ENCODE measurements at regions not wholly inside any gene's neighbourhood (a gene's known extent, or its start where the extent isn't known, plus 50 kb on each side); places are given as distances from the start of the nearest gene placed in this dataset.

DNA sequence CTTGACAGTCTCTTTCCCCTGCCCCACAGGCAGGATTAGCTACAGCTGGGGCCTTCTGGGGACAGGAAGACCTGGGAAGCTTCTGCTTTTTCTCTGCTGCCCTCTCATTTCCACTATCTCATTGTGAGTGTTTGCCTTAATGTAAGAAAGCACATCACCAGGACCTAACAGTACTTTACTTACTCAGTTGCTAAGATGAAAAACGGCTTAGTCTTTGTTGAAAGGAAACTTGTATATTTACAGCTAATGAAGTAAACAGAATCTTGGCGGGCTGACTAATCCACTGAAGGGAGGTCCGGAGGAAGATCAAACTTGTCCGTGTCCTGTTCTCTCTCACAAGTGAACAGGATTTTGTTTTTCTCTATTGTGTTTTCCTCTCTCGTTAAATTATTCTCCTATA, 128.6 kb downstream of the SOD2 start:
- Histone ChIP-seq H4K20me1 (ENCODE audit: control insufficient read depth, insufficient read depth, low read depth, low read length) (no peaks in the 10 kb centered on the region), H3K27me3 (ENCODE audit: control insufficient read depth, low read length) (no peaks in the 10 kb centered on the region), H3K9me3 (ENCODE audit: control insufficient read depth, insufficient read depth, low read length) (no peaks in the 10 kb centered on the region; the same call in 1 of the 2 replicates), H3F3A (ENCODE audit: control insufficient read depth, insufficient read depth) (no peaks in the 10 kb centered on the region), H3K27ac (ENCODE audit: low read depth, low read length) (no peak overlapping the region), H3K4me1 (ENCODE audit: control insufficient read depth, low read length) (no peaks in the 10 kb centered on the region), H3K36me3 (ENCODE audit: control insufficient read depth, low read length) (no peaks in the 10 kb centered on the region), H3K79me2 (ENCODE audit: control insufficient read depth, low read length) (no peaks in the 10 kb centered on the region), H3K4me2 (ENCODE audit: low read length) (no peak overlapping the region), H3K9me2 (replicated peaks; ENCODE audit: control insufficient read depth, low read length) (no peaks in the 10 kb centered on the region), H3K4me3 (ENCODE audit: low read length) (no peak overlapping the region)
- no peak for TF ChIP-seq CTCF (IDR thresholded peaks at IDR 0.05; ENCODE audit: low read depth, low read length, poor library complexity, severe bottlenecking)
- TF ChIP-seq EZH2phosphoT487 (IDR thresholded peaks at IDR 0.05; ENCODE audit: borderline replicate concordance, low read length): no peak

GRCh38 chr6:159557031-159557430, 136.0 kb downstream of the SOD2 start:
- no peak overlapping the region for H3K4me3 ChIP-seq (ENCODE audit: low read length)
- H3F3A ChIP-seq (ENCODE audit: control insufficient read depth, insufficient read depth): no peaks in the 10 kb centered on the region
- H3K27ac ChIP-seq (ENCODE audit: low read depth, low read length): no peak overlapping the region
- H3K9me3 ChIP-seq (ENCODE audit: control insufficient read depth, insufficient read depth, low read length): no peaks in the 10 kb centered on the region
- no peaks in the 10 kb centered on the region for H3K4me1 ChIP-seq (ENCODE audit: control insufficient read depth, low read length)
- H3K4me2 ChIP-seq (ENCODE audit: low read length): no peak overlapping the region
- no peaks in the 10 kb centered on the region for H3K27me3 ChIP-seq (ENCODE audit: control insufficient read depth, low read length)
- no peaks in the 10 kb centered on the region for H3K79me2 ChIP-seq (ENCODE audit: control insufficient read depth, low read length)
- no peaks in the 10 kb centered on the region for H3K36me3 ChIP-seq (ENCODE audit: control insufficient read depth, low read length)
- no peak for TF ChIP-seq CTCF (IDR thresholded peaks at IDR 0.05; ENCODE audit: low read depth, low read length, poor library complexity, severe bottlenecking)
- TF ChIP-seq EZH2phosphoT487 (IDR thresholded peaks at IDR 0.05; ENCODE audit: borderline replicate concordance, low read length): no peak
- H3K9me2 ChIP-seq (replicated peaks; ENCODE audit: control insufficient read depth, low read length): no peaks in the 10 kb centered on the region
- no peaks in the 10 kb centered on the region for H4K20me1 ChIP-seq (ENCODE audit: control insufficient read depth, insufficient read depth, low read depth, low read length)

GRCh38 chr6:159555082-159555875, 137.8 kb downstream of the SOD2 start:
- no peaks in the 10 kb centered on the region for H3F3A ChIP-seq (ENCODE audit: control insufficient read depth, insufficient read depth)
- no peak overlapping the region for H3K27ac ChIP-seq (ENCODE audit: low read depth, low read length)
- no peaks in the 10 kb centered on the region for H3K4me1 ChIP-seq (ENCODE audit: control insufficient read depth, low read length)
- no peaks in the 10 kb centered on the region for H3K27me3 ChIP-seq (ENCODE audit: control insufficient read depth, low read length)
- no peaks in the 10 kb centered on the region for H4K20me1 ChIP-seq (ENCODE audit: control insufficient read depth, insufficient read depth, low read depth, low read length)
- no peaks in the 10 kb centered on the region for H3K9me3 ChIP-seq (ENCODE audit: control insufficient read depth, insufficient read depth, low read length)
- no peaks in the 10 kb centered on the region for H3K79me2 ChIP-seq (ENCODE audit: control insufficient read depth, low read length)
- H3K9me2 ChIP-seq (replicated peaks; ENCODE audit: control insufficient read depth, low read length): no peaks in the 10 kb centered on the region
- H3K4me2 ChIP-seq (ENCODE audit: low read length): no peak overlapping the region
- H3K36me3 ChIP-seq (ENCODE audit: control insufficient read depth, low read length): no peaks in the 10 kb centered on the region
- H3K4me3 ChIP-seq (ENCODE audit: low read length): no peak overlapping the region
- TF ChIP-seq EZH2phosphoT487 (IDR thresholded peaks at IDR 0.05; ENCODE audit: borderline replicate concordance, low read length) (no peak), CTCF (IDR thresholded peaks at IDR 0.05; ENCODE audit: low read depth, low read length, poor library complexity, severe bottlenecking) (no peak)
